Naive B cell (primary cell): ENCODE measurements at regions not wholly inside any gene's neighbourhood (a gene's known extent, or its start where the extent isn't known, plus 50 kb on each side); places are given as distances from the start of the nearest gene placed in this dataset.
A peak's percentile ranks its signal among the peaks of the same experiment; 100 is the strongest.

ENCODE experiments used
- ATAC-seq, 2 donors: fragments of 150-1000 bp; cut with Tn5 transposase; 2 replicates each; pipeline ENCODE4 v1.10.0; 2021; ENCODE audit warnings: low read depth in 2 of 2, mild to moderate bottlenecking in 2 of 2, moderate library complexity in 2 of 2
- DNase-seq: peaks from one replicate; pipeline ENCODE4 v3.0.0; 2022
- H3K27ac Mint-ChIP-seq, 6 donors: one replicate each; pipeline ENCODE4 v1.8.0; 2020 to 2022; ENCODE audit warnings: mild to moderate bottlenecking in 6 of 6, mixed read lengths in 6 of 6, moderate library complexity in 5 of 6, inconsistent platforms in 2 of 6
- H3K27me3 Mint-ChIP-seq, 3 donors: one replicate each; pipeline ENCODE4 v1.8.0; 2021 to 2022; ENCODE audit warnings: mixed read lengths in 3 of 3, mild to moderate bottlenecking in 1 of 3
- H3K36me3 Mint-ChIP-seq, 2 donors: one replicate each; pipeline ENCODE4 v1.8.0; 2020 to 2022; ENCODE audit warnings: mixed read lengths in 2 of 2, inconsistent platforms in 1 of 2, mild to moderate bottlenecking in 1 of 2
- H3K4me1 Mint-ChIP-seq, 3 donors: one replicate each; pipeline ENCODE4 v1.8.0; 2020 to 2022; ENCODE audit warnings: mixed read lengths in 3 of 3, inconsistent platforms in 1 of 3, mild to moderate bottlenecking in 1 of 3, moderate library complexity in 1 of 3
- H3K4me3 Mint-ChIP-seq, 8 donors: one replicate each; pipeline ENCODE4 v1.8.0; 2020 to 2022; ENCODE audit warnings: mild to moderate bottlenecking in 8 of 8, mixed read lengths in 8 of 8, moderate library complexity in 8 of 8, inconsistent platforms in 2 of 8
- H3K9me3 Mint-ChIP-seq, 7 donors: one replicate each; pipeline ENCODE4 v1.8.0; 2020 to 2022; ENCODE audit warnings: mixed read lengths in 7 of 7, mild to moderate bottlenecking in 5 of 7, inconsistent platforms in 2 of 7, moderate library complexity in 1 of 7

DNA sequence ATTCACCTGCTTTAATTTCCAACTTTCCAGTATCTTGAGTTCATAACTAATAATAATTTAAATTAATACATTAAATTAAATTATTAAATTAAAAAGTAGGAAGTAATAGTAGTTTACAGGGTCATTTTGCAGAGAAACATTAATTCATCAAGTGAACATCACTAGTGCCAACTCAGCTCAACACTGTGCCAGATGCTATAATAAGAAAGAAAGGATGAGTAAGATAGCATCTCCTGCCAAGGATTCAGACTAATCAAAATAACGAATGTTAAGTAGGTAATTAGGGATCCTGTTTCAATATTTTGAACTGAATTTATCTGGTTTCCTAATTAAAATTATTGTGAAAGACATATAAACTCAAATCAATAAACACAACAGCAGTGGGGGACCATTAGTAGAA lies 596.7 kb downstream of the SLC6A15 start:
- Mint-ChIP-seq H3K27ac (no peak overlapping the region), H3K4me1 (no peaks in the 10 kb centered on the region), H3K36me3 (no peaks in the 10 kb centered on the region), H3K4me3 (no peak overlapping the region), H3K27me3 (no peaks in the 10 kb centered on the region), H3K9me3 (peaks cover 0 to 15% (median 4%) of the 10 kb centered on the region in 7 donors)
- DNase-seq (no peak), ATAC-seq (no peak)

DNA sequence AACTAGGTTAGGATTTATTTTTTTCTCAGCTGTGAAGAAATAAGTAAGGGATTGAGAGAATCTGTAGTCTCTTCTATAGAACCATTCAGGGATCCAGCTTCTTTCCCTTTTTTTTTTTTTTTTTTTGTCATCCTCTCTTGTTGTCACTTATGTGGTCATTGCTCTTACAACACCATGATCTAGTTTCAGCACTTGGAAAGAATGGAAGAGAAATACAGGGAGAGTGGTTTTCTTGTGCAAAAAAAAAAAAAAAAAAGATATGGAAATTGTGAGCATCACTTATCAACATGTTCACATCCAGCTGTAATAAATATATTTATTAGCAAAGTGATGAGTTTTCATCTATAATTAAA lies 599.3 kb downstream of the SLC6A15 start:
- Mint-ChIP-seq H3K27me3 (no peaks in the 10 kb centered on the region), H3K4me3 (no peak overlapping the region), H3K9me3 (peaks cover 0 to 15% (median 4%) of the 10 kb centered on the region in 7 donors), H3K4me1 (no peaks in the 10 kb centered on the region), H3K27ac (no peak overlapping the region), H3K36me3 (no peaks in the 10 kb centered on the region)
- ATAC-seq, result no peak
- no peak for DNase-seq

DNA sequence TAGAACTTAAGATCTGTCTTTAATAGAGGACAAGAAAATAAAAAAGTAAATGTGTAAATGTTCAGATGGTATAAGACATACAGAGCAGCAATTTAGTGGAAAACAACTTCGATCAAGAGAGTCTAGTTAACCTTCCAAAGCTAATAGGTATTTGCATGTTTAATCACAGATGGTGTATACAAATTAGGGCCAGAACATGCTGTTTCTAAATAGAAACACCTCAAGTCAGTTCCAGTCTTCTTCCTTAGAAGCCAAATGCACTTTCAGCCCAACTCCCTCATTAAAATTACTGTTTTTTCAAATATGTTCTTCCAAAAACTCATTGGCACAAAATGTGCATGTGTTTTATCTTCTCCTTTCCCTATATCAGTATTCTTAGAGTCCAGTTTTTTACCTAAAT lies 604.4 kb downstream of the SLC6A15 start:
- no peak overlapping the region for H3K4me3 Mint-ChIP-seq
- H3K36me3 Mint-ChIP-seq, result no peaks in the 10 kb centered on the region
- no peaks in the 10 kb centered on the region for H3K27me3 Mint-ChIP-seq
- DNase-seq, result no peak
- H3K4me1 Mint-ChIP-seq, result no peaks in the 10 kb centered on the region
- H3K9me3 Mint-ChIP-seq, result peaks cover 0 to 18% (median 2%) of the 10 kb centered on the region in 7 donors
- ATAC-seq, result no peak
- no peak overlapping the region for H3K27ac Mint-ChIP-seq

DNA sequence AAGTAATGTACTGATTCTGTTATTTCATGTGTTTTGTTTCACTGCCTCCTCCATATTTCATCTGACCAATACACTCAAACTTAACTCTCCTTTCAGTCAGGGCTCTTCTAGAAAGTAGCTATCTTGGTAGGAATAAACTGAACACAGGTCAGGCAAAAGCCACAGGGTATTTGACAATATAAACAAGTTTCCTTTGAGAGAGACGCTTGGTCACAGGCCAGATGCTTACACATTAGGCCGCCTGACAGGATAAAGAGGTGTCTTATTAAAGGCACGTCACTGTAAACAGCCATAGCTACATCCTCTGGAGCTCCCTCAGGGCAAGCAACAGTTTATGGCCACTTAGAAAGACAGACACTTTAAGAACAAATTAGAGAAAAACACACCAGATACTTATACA lies 607.5 kb downstream of the SLC6A15 start:
- no peak for ATAC-seq
- no peak overlapping the region for H3K4me3 Mint-ChIP-seq
- DNase-seq, result no peak
- no peaks in the 10 kb centered on the region for H3K36me3 Mint-ChIP-seq
- no peak overlapping the region for H3K27ac Mint-ChIP-seq
- H3K4me1 Mint-ChIP-seq, result no peaks in the 10 kb centered on the region
- H3K9me3 Mint-ChIP-seq, result peaks cover 0 to 9% (median 0%) of the 10 kb centered on the region in 7 donors
- no peaks in the 10 kb centered on the region for H3K27me3 Mint-ChIP-seq

DNA sequence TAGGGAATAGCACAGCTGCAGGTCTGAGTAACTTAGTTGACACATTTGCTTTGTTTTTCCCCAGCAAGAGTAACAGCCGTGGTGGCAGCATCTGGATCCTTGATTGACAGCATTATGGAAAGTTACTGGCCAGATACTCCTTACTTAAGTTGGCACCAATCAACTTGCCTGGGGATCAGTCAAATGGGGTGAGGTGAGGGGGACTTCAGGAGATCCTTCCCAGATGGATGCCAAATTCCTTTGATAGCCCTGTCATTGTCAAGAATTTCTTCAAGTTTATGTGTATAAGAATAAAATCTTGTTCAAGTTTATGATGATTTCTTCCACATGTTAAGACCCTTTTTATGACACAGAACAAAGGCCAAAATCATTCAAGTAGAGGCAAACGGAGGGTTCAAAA lies 618.4 kb downstream of the SLC6A15 start:
- no peak for ATAC-seq
- H3K36me3 Mint-ChIP-seq, result no peaks in the 10 kb centered on the region
- peaks cover 0 to 22% (median 4%) of the 10 kb centered on the region in 7 donors for H3K9me3 Mint-ChIP-seq
- H3K4me1 Mint-ChIP-seq, result no peaks in the 10 kb centered on the region
- H3K4me3 Mint-ChIP-seq, result no peak overlapping the region
- H3K27me3 Mint-ChIP-seq, result no peaks in the 10 kb centered on the region
- DNase-seq, result no peak
- H3K27ac Mint-ChIP-seq, result no peak overlapping the region

DNA sequence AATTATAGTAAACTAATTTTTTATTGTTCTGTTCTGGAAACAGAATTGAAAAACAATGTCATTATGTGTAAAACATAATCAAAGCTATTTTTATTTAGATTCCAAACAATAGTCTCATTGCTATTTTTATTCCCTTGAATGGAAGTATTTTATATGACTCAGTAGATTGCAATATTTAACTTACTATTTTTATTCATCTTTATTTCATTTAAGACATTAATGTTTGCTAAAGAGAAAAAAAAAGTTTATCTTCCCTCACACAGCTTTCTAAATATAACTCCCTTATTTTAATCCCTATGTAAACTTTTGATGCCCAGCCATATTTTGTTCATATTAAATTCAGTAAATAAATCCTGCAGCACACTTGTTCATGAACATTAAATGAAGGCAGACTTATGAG lies 622.4 kb downstream of the SLC6A15 start:
- Mint-ChIP-seq H3K4me1 (no peaks in the 10 kb centered on the region), H3K36me3 (no peaks in the 10 kb centered on the region), H3K9me3 (peaks cover 0 to 4% (median 0%) of the 10 kb centered on the region in 7 donors), H3K27me3 (no peaks in the 10 kb centered on the region), H3K4me3 (no peak overlapping the region), H3K27ac (no peak overlapping the region)
- DNase-seq (no peak), ATAC-seq (no peak)

DNA sequence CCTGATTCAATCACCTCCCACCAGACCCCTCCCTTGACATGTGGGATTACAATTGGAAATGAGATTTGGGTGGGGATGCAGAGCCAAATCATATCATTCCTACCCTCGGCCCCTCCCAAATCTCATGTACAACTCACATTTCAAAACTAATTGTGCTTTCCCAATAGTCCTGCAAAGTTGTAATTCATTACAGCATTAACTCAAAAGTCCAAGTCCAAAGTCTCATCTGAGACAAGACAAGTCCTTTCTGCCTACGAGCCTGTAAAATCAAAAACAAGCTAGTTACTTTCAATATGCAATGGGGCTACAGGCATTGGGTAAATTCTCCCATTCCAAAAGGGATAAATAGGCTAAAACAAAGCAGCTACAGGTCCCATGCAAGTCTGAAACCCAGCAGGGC lies 634.6 kb downstream of the SLC6A15 start:
- DNase-seq, result no peak
- Mint-ChIP-seq H3K27me3 (no peaks in the 10 kb centered on the region), H3K9me3 (peaks cover 0 to 6% (median 3%) of the 10 kb centered on the region in 7 donors), H3K4me3 (no peak overlapping the region), H3K36me3 (no peaks in the 10 kb centered on the region), H3K27ac (no peak overlapping the region), H3K4me1 (no peaks in the 10 kb centered on the region)
- ATAC-seq, result no peak

DNA sequence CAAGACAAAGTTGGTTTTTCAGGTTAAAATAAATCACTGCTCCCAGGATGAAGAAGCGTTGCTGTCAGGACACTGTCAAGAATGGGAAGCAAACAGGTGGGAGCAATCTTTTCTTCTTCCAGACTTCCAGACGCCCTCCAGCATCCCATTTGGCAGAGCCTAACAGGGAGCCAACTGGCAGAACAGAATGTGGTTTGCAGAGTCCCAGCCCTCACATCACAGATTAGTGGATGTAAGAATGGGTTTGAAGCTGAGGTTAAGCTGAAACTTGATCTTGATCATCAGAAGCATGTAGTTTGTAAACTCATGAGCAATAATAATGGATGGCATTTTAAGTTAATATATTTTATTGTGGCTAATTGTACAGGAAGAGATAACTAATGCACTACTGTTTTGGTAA lies 636.4 kb downstream of the SLC6A15 start:
- H3K36me3 Mint-ChIP-seq, result no peaks in the 10 kb centered on the region
- peaks cover 0 to 6% (median 3%) of the 10 kb centered on the region in 7 donors for H3K9me3 Mint-ChIP-seq
- no peak overlapping the region for H3K27ac Mint-ChIP-seq

DNA sequence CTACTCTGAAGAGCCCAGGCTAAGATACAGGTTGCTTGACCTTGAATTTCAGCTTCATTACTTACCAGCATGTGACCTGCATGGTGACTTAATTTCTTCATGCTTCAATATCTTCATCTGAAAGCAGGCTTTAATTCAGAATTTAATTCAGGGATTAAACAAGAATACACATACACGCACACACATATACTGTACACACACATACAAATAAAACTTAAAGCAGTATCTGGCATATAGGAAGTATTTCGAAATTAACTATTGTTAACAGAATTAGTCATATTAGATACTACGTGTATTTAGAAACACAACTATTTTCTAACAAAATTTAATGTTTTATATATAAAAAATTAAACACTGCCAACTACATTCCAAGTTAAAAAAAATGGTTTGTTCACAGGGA lies 640.3 kb downstream of the SLC6A15 start:
- no peaks in the 10 kb centered on the region for H3K4me1 Mint-ChIP-seq
- H3K36me3 Mint-ChIP-seq, result no peaks in the 10 kb centered on the region
- DNase-seq (no peak), ATAC-seq (no peak)
- H3K27me3 Mint-ChIP-seq, result no peaks in the 10 kb centered on the region
- no peak overlapping the region for H3K27ac Mint-ChIP-seq
- peaks cover 0 to 4% (median 0%) of the 10 kb centered on the region in 7 donors for H3K9me3 Mint-ChIP-seq
- no peak overlapping the region for H3K4me3 Mint-ChIP-seq

More for the DNA sequence above, 636.4 kb downstream of the SLC6A15 start:
- Mint-ChIP-seq H3K4me1 (no peaks in the 10 kb centered on the region), H3K4me3 (no peak overlapping the region), H3K27me3 (no peaks in the 10 kb centered on the region)
- no peak for ATAC-seq
- DNase-seq, result no peak

DNA sequence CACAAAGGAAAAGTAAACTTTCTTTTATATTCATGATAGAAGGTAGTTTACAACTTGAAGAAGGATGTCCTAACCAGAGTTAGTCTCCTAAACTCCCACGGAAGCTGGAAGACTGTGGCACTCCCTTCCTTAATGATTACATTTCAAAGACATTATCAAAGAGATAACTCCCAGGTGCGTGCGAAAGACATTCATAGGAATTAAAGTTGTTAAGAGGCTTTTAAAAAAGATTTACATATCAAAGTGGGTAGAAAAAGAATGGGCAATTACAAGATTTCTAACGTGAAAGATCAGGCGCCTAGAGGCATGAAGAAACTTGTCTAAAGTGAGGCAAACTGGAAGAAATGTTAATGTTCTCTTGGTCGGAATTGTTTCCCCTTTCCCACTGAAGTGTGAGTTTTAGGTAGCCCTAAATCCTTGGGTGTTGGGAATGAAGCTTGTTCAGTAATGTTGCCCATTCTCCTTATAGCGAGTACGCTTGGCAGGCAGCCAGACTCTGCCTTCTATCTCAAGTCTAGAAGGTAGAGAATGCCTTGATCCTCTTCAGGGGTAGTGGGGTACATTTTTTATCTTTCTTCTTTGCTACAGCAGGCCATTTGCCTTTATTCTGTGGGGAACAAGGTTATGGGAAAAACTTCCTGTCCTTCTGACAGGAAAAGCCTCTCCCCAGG lies 642.0 kb downstream of the SLC6A15 start:
- Mint-ChIP-seq H3K27ac (no peak overlapping the region), H3K4me3 (no peak overlapping the region), H3K27me3 (no peaks in the 10 kb centered on the region), H3K4me1 (no peaks in the 10 kb centered on the region), H3K9me3 (peaks cover 0 to 3% (median 0%) of the 10 kb centered on the region in 7 donors), H3K36me3 (no peaks in the 10 kb centered on the region)
- no peak for ATAC-seq
- no peak for DNase-seq

DNA sequence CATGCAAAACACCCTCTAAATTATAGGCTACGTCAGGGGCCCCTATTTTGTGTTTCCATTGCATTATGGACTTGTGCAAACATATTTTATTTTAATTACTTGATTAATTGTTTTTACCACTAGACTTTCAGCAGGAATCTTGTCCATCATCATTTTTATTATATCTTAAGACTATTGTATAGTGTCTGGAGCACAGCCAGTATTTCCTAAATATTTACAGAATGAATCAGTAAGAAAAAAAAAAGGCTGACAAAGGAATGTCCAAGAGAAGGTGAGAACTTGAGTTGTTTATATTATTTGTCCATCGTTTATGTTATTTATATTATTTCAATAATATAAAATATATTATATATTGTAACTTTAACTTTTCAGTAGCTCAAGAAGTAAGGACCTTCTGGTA lies 664.7 kb downstream of the SLC6A15 start:
- H3K27ac Mint-ChIP-seq, result no peak overlapping the region
- no peaks in the 10 kb centered on the region for H3K36me3 Mint-ChIP-seq
- no peak for DNase-seq
- H3K9me3 Mint-ChIP-seq, result peaks cover 0 to 5% (median 0%) of the 10 kb centered on the region in 7 donors
- H3K4me1 Mint-ChIP-seq, result no peaks in the 10 kb centered on the region
- no peak for ATAC-seq
- no peaks in the 10 kb centered on the region for H3K27me3 Mint-ChIP-seq
- no peak overlapping the region for H3K4me3 Mint-ChIP-seq

DNA sequence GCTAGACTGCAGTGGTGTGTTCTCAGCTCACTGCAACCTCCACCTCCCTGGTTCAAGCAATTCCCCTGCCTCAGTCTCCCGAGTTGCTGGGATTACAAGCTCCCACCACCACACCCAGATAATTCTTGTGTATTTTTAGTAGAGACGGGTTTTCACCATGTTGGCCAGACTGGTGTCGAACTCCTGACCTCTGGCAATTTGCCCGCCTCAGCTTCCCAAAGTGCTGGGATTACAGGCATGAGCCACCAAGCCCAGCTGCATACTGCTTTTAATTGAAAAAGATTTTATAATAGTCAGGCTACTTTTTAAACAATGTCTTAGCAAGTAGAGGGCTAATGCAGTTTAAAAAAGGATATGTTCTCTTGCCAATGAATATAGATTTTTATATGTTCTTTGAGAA lies 668.9 kb downstream of the SLC6A15 start:
- Mint-ChIP-seq H3K9me3 (peaks cover 0 to 5% (median 0%) of the 10 kb centered on the region in 7 donors), H3K36me3 (no peaks in the 10 kb centered on the region), H3K4me3 (peak overlapping the region in 1 of 8 donors; percentile 6), H3K4me1 (no peaks in the 10 kb centered on the region), H3K27me3 (no peaks in the 10 kb centered on the region), H3K27ac (no peak overlapping the region)
- DNase-seq (no peak), ATAC-seq (no peak)

DNA sequence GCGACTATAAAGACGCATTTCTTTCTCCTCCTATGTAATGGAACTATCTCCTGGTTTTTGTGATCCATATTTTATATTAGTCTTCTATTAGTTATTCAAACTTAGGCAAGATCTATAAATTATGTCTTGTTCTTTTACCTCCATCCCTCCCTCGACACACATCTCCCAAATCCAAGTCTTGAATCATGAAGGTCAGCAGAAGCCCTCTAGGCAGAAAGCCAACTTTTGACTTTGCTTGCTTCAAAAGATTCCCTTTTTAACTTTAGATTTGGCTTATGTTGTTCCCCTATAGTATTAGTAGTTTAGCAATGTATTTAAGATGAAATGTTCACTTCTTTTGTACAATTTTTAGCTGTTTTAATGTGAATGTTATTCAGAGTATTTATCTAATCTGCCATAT lies 689.8 kb downstream of the SLC6A15 start:
- Mint-ChIP-seq H3K36me3 (no peaks in the 10 kb centered on the region), H3K27me3 (no peaks in the 10 kb centered on the region), H3K4me3 (no peak overlapping the region), H3K4me1 (no peaks in the 10 kb centered on the region), H3K27ac (no peak overlapping the region), H3K9me3 (no peaks in the 10 kb centered on the region)
- ATAC-seq (no peak), DNase-seq (no peak)

DNA sequence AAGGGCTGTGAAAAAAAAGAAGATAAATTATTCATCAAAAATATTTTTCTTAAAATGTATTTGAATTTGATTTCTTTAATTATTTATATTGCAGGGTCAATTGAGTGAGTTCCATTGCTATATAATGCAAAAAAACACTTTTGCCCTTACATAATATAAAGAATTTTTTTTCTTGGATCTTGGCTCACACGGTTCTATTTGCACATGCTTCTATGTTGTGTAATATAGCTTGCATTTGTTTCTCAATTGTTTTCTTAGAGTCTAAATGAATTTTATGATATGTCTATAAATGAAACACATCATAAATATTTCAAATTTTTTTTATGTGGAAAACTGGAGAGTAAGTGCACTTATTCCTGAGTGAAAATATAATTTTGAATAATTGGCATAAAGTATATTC lies 694.2 kb downstream of the SLC6A15 start:
- Mint-ChIP-seq H3K36me3 (no peaks in the 10 kb centered on the region), H3K4me3 (no peak overlapping the region), H3K27me3 (no peaks in the 10 kb centered on the region)

DNA sequence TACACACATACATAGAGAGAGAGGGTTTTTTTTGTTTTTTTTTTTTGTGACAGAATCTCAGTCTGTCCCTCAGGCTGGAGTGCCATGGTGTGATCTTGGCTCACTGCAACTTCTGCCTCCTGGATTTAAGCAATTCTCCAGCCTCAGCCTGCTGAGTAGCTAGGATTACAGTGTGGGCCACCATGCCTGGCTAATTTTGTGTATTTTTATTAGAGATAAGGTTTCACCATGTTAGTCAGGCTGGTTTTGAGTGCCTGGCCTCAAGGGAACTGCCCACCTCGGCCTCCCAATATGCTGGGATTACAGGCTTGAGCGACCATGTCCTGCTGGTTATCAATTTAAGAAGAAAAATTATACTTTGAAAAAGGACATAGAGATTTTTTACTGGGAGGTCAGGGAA lies 710.6 kb downstream of the SLC6A15 start:
- Mint-ChIP-seq H3K4me3 (no peak overlapping the region), H3K4me1 (no peaks in the 10 kb centered on the region), H3K36me3 (no peaks in the 10 kb centered on the region), H3K27me3 (no peaks in the 10 kb centered on the region), H3K27ac (no peak overlapping the region), H3K9me3 (peaks cover 0 to 5% (median 4%) of the 10 kb centered on the region in 7 donors)
- DNase-seq, result no peak
- no peak for ATAC-seq

More for the DNA sequence above, 694.2 kb downstream of the SLC6A15 start:
- Mint-ChIP-seq H3K9me3 (peaks cover 0 to 3% (median 0%) of the 10 kb centered on the region in 7 donors), H3K27ac (no peak overlapping the region), H3K4me1 (no peaks in the 10 kb centered on the region)
- DNase-seq (no peak), ATAC-seq (no peak)
